ENCODE measurements at regions not wholly inside any gene's neighbourhood (a gene's known extent, or its start where the extent isn't known, plus 50 kb on each side); places are given as distances from the start of the nearest gene placed in this dataset.

- H3K79me1 ChIP-seq (ENCODE audit: low read depth, low read length), result no peaks in the 10 kb centered on the region
- no peak overlapping the region for H2BK15ac ChIP-seq (ENCODE audit: low read length)
- no peak overlapping the region for H2BK5ac ChIP-seq (ENCODE audit: low read depth, low read length)
- WGBS, 2 experiments (ENCODE audit: extremely low coverage in 1 of 2, insufficient coverage in 1 of 2, insufficient read length in 1 of 2, insufficient replicate concordance in 2 of 2, low coverage in 1 of 2, low lambda C conversion rate in 2 of 2, missing lambda C conversion rate in 1 of 2), result 86% methylated on average over 5 of the region's 5 CpGs; no CpG with 5 or more reads in 1 of the 2 experiments
- H3K23ac ChIP-seq (ENCODE audit: insufficient read length), result no peak overlapping the region
- no peaks in the 10 kb centered on the region for H3K4me1 ChIP-seq (replicated peaks in 1 of 4; ENCODE audit: control insufficient read depth in 3 of 4, insufficient read depth in 4 of 4, low read length in 3 of 4)
- H4K5ac ChIP-seq (ENCODE audit: insufficient read length, low read depth, low read length), result no peak overlapping the region
- no peaks in the 10 kb centered on the region for H3K27me3 ChIP-seq (replicated peaks in 1 of 4; ENCODE audit: control insufficient read depth in 3 of 4, extremely low read depth in 1 of 4, insufficient read depth in 3 of 4, low read length in 3 of 4)
- no peak overlapping the region for H3K4me3 ChIP-seq (ENCODE audit: extremely low read depth in 1 of 4, insufficient read depth in 2 of 4, low read depth in 3 of 4, low read length in 4 of 4)
- H4K20me1 ChIP-seq (replicated peaks in 1 of 2; ENCODE audit: control insufficient read depth in 1 of 2, insufficient read depth in 2 of 2, low read length in 2 of 2), result no peaks in the 10 kb centered on the region
- H3K56ac ChIP-seq (replicated peaks; ENCODE audit: insufficient read length, low read depth, low read length), result no peak overlapping the region
- no peak overlapping the region for H3K14ac ChIP-seq (ENCODE audit: insufficient read length)
- no peak overlapping the region for H2AK5ac ChIP-seq (ENCODE audit: low read depth, low read length)
- no peaks in the 10 kb centered on the region for H3K79me2 ChIP-seq (ENCODE audit: control insufficient read depth in 1 of 2, insufficient read depth in 2 of 2, low read length in 2 of 2)
- H3K9ac ChIP-seq (replicated peaks in 1 of 4; ENCODE audit: extremely low read depth in 1 of 4, low read depth in 3 of 4, low read length in 3 of 4), result no peak overlapping the region
- no peak overlapping the region for H2AFZ ChIP-seq (ENCODE audit: low read length)
- FAIRE-seq (no peak), DNase-seq (ENCODE audit: low read depth in 1 of 2, low spot score in 2 of 2) (no peak)
- no peak overlapping the region for H3K4me2 ChIP-seq (ENCODE audit: insufficient read depth in 1 of 2, low read depth in 2 of 2, low read length in 2 of 2)
- no peak overlapping the region for H2BK12ac ChIP-seq (ENCODE audit: low read depth, low read length)
- no peak for TF ChIP-seq CREB1 (IDR thresholded peaks at IDR 0.05)
- no peak for TF ChIP-seq SP2 (IDR thresholded peaks at IDR 0.05; ENCODE audit: low read length)
- no peak for TF ChIP-seq BRCA1 (IDR thresholded peaks at IDR 0.05; ENCODE audit: low read depth, low read length)
- no peak for TF ChIP-seq EGR1 (IDR thresholded peaks at IDR 0.05; ENCODE audit: borderline replicate concordance, low read depth, low read length)
- TF ChIP-seq NRF1 (IDR thresholded peaks at IDR 0.05; ENCODE audit: low read depth, low read length), result no peak
- no peak for TF ChIP-seq SUZ12 (IDR thresholded peaks at IDR 0.05; ENCODE audit: low read length)
- H3K4ac ChIP-seq (replicated peaks; ENCODE audit: insufficient read length, low read depth, low read length), result no peak overlapping the region
- no peak overlapping the region for H2BK20ac ChIP-seq (ENCODE audit: low read length)
- ChIA-PET CTCF (ENCODE audit: partially characterized antibody) (no interaction called here), POLR2A (ENCODE audit: partially characterized antibody) (no interaction called here)
- no peak overlapping the region for H3K18ac ChIP-seq (ENCODE audit: extremely low read depth, low read length)
- no peaks in the 10 kb centered on the region for H3K9me3 ChIP-seq (ENCODE audit: insufficient read depth in 2 of 2, low read depth in 1 of 2, low read length in 1 of 2)
- H2BK120ac ChIP-seq (replicated peaks; ENCODE audit: low read depth, low read length), result no peak overlapping the region
- H3K23me2 ChIP-seq (ENCODE audit: low read depth, low read length), result no peaks in the 10 kb centered on the region; the same call in 1 of the 2 replicates
- no peaks in the 10 kb centered on the region for H3K36me3 ChIP-seq (ENCODE audit: control insufficient read depth in 2 of 4, insufficient read depth in 4 of 4, low read length in 3 of 4)
- H4K91ac ChIP-seq (replicated peaks; ENCODE audit: insufficient read length, low read length), result no peak overlapping the region
- H4K8ac ChIP-seq (ENCODE audit: extremely low read depth, insufficient read depth, low read length), result no peak overlapping the region
- no peak overlapping the region for H3K27ac ChIP-seq (ENCODE audit: low read depth, low read length)
Measured at GRCh38 chr6:148053209-148053608, 289.4 kb upstream of the SASH1 start.

All from H1 (cell line).